DND-41 (cell line): ENCODE measurements at regions not wholly inside any gene's neighbourhood (a gene's known extent, or its start where the extent isn't known, plus 50 kb on each side); places are given as distances from the start of the nearest gene placed in this dataset.

Experiments used
- ATAC-seq: fragments of 200-7000 bp; cut with Tn5 transposase; 3 replicates; pipeline ENCODE4 v1.9.1; 2021; ENCODE audit warnings: low read depth; ENCODE audit not compliant: insufficient read depth
- DNase-seq: peaks from one replicate; pipeline ENCODE4 v3.0.0-alpha.2; 2020
- H2AFZ ChIP-seq: 2 replicates; pipeline ENCODE4 v1.6.0; 2012; ENCODE audit warnings: low read depth, low read length
- H3K27ac ChIP-seq: 2 replicates; pipeline ENCODE4 v1.5.1; 2012; ENCODE audit warnings: low read length, inconsistent platforms
- H3K27me3 ChIP-seq: fragments of 200-600 bp; sonication (generic); 2 replicates; pipeline ENCODE4 v1.6.0; 2012; ENCODE audit warnings: low read length, mild to moderate bottlenecking, inconsistent platforms; ENCODE audit not compliant: insufficient read depth, poor library complexity
- H3K36me3 ChIP-seq: 2 replicates; pipeline ENCODE4 v1.5.1; 2012; ENCODE audit warnings: low read length, inconsistent platforms; ENCODE audit not compliant: insufficient read depth
- H3K4me1 ChIP-seq: 2 replicates; pipeline ENCODE4 v1.5.1; 2012; ENCODE audit warnings: mild to moderate bottlenecking, low read length; ENCODE audit not compliant: insufficient read depth
- H3K4me2 ChIP-seq: 2 replicates; pipeline ENCODE4 v1.6.0; 2012; ENCODE audit warnings: mild to moderate bottlenecking, moderate library complexity, low read length, inconsistent platforms; ENCODE audit not compliant: insufficient read depth
- H3K4me3 ChIP-seq, 2 experiments: fragments of 200-600 bp in 1 of 2; shearing (Covaris generic) in 1 of 2; 2 replicates each; pipeline ENCODE4 v1.5.1; 2012 to 2016; ENCODE audit warnings: inconsistent platforms in 2 of 2, low read length in 2 of 2, mild to moderate bottlenecking in 2 of 2, low read depth in 1 of 2, moderate library complexity in 1 of 2
- H3K79me2 ChIP-seq: 2 replicates; pipeline ENCODE4 v1.6.0; 2012; ENCODE audit warnings: low read length, inconsistent platforms; ENCODE audit not compliant: insufficient read depth
- H3K9ac ChIP-seq: 2 replicates; pipeline ENCODE4 v1.6.0; 2012; ENCODE audit warnings: low read depth, mild to moderate bottlenecking, inconsistent platforms, low read length, moderate library complexity
- H3K9me3 ChIP-seq: 2 replicates; pipeline ENCODE4 v1.5.1; 2012; ENCODE audit warnings: low read length, moderate library complexity, mild to moderate bottlenecking, inconsistent platforms; ENCODE audit not compliant: insufficient read depth, severe bottlenecking
- H4K20me1 ChIP-seq: 2 replicates; pipeline ENCODE4 v1.6.0; 2012; ENCODE audit warnings: low read length; ENCODE audit not compliant: insufficient read depth
- CTCF ChIP-seq: IDR thresholded peaks from 2 replicates; pipeline ENCODE4 v1.5.1; 2012; ENCODE audit warnings: borderline replicate concordance, low read length, moderate library complexity, mild to moderate bottlenecking; ENCODE audit not compliant: poor library complexity, severe bottlenecking; ENCODE audit errors: extremely low read depth
- EZH2 ChIP-seq: IDR thresholded peaks from 3 replicates; pipeline ENCODE4 v1.6.1; 2012; ENCODE audit warnings: borderline replicate concordance, low read depth, mild to moderate bottlenecking, moderate library complexity, low read length, inconsistent platforms; ENCODE audit not compliant: severe bottlenecking

GRCh38 chr13:86283031-86283430 is 483.8 kb upstream of the SLITRK6 start:
- no peak overlapping the region for H3K27ac ChIP-seq
- H3K36me3 ChIP-seq = no peaks in the 10 kb centered on the region
- ATAC-seq (no peak), DNase-seq (no peak)
- no peaks in the 10 kb centered on the region for H4K20me1 ChIP-seq
- H3K27me3 ChIP-seq = no peaks in the 10 kb centered on the region
- H3K9me3 ChIP-seq = no peaks in the 10 kb centered on the region
- TF ChIP-seq CTCF = no peak
- TF ChIP-seq EZH2 = no peak
- no peak overlapping the region for H3K4me2 ChIP-seq
- H3K9ac ChIP-seq = no peak overlapping the region
- H3K4me3 ChIP-seq = no peak overlapping the region
- H3K79me2 ChIP-seq = no peaks in the 10 kb centered on the region
- H2AFZ ChIP-seq = no peak overlapping the region
- no peaks in the 10 kb centered on the region for H3K4me1 ChIP-seq

DNA sequence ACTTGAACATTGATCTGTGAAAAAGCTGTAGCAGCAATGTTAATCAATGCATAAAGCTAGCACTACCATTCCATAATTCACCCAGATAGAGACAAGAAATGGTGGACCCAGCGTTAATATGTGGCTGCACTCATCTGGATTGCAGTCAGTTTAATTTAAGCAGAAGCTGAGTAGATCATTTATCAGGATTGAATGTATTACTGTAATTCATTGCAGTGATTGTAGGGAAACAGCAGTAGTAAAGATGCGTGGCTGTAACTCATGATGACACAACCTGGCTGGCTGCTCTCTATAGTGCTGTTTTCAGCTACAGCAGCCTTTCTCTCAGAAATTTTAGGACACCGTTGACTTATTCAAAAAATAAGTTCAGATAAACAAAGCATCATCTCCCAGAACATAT is 499.5 kb upstream of the SLITRK6 start:
- DNase-seq = no peak
- H2AFZ ChIP-seq = no peak overlapping the region
- no peaks in the 10 kb centered on the region for H3K79me2 ChIP-seq
- ATAC-seq = no peak
- no peak overlapping the region for H3K4me3 ChIP-seq
- no peaks in the 10 kb centered on the region for H3K27me3 ChIP-seq
- H3K9me3 ChIP-seq = no peaks in the 10 kb centered on the region
- no peaks in the 10 kb centered on the region for H3K4me1 ChIP-seq
- no peak overlapping the region for H3K9ac ChIP-seq
- no peaks in the 10 kb centered on the region for H4K20me1 ChIP-seq
- TF ChIP-seq EZH2 = no peak
- no peak for TF ChIP-seq CTCF
- no peak overlapping the region for H3K27ac ChIP-seq
- no peak overlapping the region for H3K4me2 ChIP-seq
- H3K36me3 ChIP-seq = no peaks in the 10 kb centered on the region

- no peak for TF ChIP-seq CTCF
- no peak for TF ChIP-seq EZH2
- no peaks in the 10 kb centered on the region for H3K9me3 ChIP-seq
- H4K20me1 ChIP-seq = no peaks in the 10 kb centered on the region
- H2AFZ ChIP-seq = no peak overlapping the region
- H3K27me3 ChIP-seq = no peaks in the 10 kb centered on the region
- H3K9ac ChIP-seq = no peak overlapping the region
- no peak overlapping the region for H3K4me2 ChIP-seq
- H3K27ac ChIP-seq = no peak overlapping the region
- H3K79me2 ChIP-seq = no peaks in the 10 kb centered on the region
- H3K4me1 ChIP-seq = no peaks in the 10 kb centered on the region
- H3K4me3 ChIP-seq = no peak overlapping the region
- ATAC-seq = no peak
- DNase-seq = no peak
- no peaks in the 10 kb centered on the region for H3K36me3 ChIP-seq
Measured at GRCh38 chr13:86299128-86299527, 499.9 kb upstream of the SLITRK6 start.

DNA sequence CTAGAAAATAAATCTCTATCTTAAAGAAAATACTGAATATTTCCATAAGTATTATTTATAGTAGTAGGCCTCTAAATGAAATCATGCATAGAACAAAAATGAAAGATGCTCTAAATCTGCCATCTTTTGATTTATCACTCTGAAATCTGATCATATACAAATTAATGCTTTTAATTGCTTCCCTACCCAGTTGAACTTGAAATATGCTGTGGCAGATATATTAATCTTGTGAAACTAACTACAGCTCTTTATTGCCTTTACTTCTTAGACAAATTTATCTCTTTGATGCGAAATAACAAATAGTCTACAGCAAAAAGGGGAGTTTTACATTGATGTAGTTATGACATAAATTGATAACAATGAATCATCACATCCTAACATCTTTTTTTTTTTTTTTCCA is 510.7 kb upstream of the SLITRK6 start:
- TF ChIP-seq EZH2 = no peak
- TF ChIP-seq CTCF = no peak
- H2AFZ ChIP-seq = no peak overlapping the region
- no peaks in the 10 kb centered on the region for H3K79me2 ChIP-seq
- DNase-seq = no peak
- no peak overlapping the region for H3K9ac ChIP-seq
- no peaks in the 10 kb centered on the region for H3K27me3 ChIP-seq
- no peak overlapping the region for H3K4me3 ChIP-seq
- no peak overlapping the region for H3K27ac ChIP-seq
- H3K4me2 ChIP-seq = no peak overlapping the region
- H3K9me3 ChIP-seq = no peaks in the 10 kb centered on the region
- no peaks in the 10 kb centered on the region for H4K20me1 ChIP-seq
- no peaks in the 10 kb centered on the region for H3K36me3 ChIP-seq
- H3K4me1 ChIP-seq = no peaks in the 10 kb centered on the region
- no peak for ATAC-seq
